ENCODE measurements at regions not wholly inside any gene's neighbourhood (a gene's known extent, or its start where the extent isn't known, plus 50 kb on each side); places are given as distances from the start of the nearest gene placed in this dataset.
"Not testable (repeated sequence)": the region's sequence is repeated elsewhere in the genome, so short reads cannot be mapped to it uniquely, and the experiment has no call there.

- Histone ChIP-seq H3K4me3 (no peak overlapping the region), H3K27me3 (ENCODE audit: low read depth) (no peaks in the 10 kb centered on the region), H3K9me3 (no peaks in the 10 kb centered on the region), H3K36me3 (replicated peaks) (no peaks in the 10 kb centered on the region), H3K4me1 (no peaks in the 10 kb centered on the region)
- in situ Hi-C loops (cut with MboI; ENCODE audit: low sequenced_read_pairs) = no loop called here
- DNase-seq (ENCODE audit: low spot score in 2 of 2) = no peak
These were observed 160.5 kb upstream of the MINDY3 start for GRCh38 chr10:16020836-16021235.

GRCh38 chr10:16026832-16027231 lies 166.5 kb upstream of the MINDY3 start:
- H3K4me1 ChIP-seq; H3K27me3 ChIP-seq (ENCODE audit: low read depth); in situ Hi-C loops (cut with MboI; ENCODE audit: low sequenced_read_pairs); H3K4me3 ChIP-seq; H3K9me3 ChIP-seq; H3K36me3 ChIP-seq (replicated peaks); DNase-seq (ENCODE audit: low spot score in 2 of 2): not testable (repeated sequence)

GRCh38 chr10:16030562-16030961 lies 170.3 kb upstream of the MINDY3 start:
- H3K36me3 ChIP-seq (replicated peaks) = no peaks in the 10 kb centered on the region
- H3K4me3 ChIP-seq = no peak overlapping the region
- no peaks in the 10 kb centered on the region for H3K4me1 ChIP-seq
- no peaks in the 10 kb centered on the region for H3K9me3 ChIP-seq
- no peaks in the 10 kb centered on the region for H3K27me3 ChIP-seq (ENCODE audit: low read depth)
- in situ Hi-C loops (cut with MboI; ENCODE audit: low sequenced_read_pairs) = no loop called here
- DNase-seq (ENCODE audit: low spot score in 2 of 2) = no peak

- H3K9me3 ChIP-seq = no peaks in the 10 kb centered on the region
- H3K27me3 ChIP-seq (ENCODE audit: low read depth) = no peaks in the 10 kb centered on the region
- H3K4me1 ChIP-seq = no peaks in the 10 kb centered on the region
- no peak overlapping the region for H3K4me3 ChIP-seq
- in situ Hi-C loops (cut with MboI; ENCODE audit: low sequenced_read_pairs) = no loop called here
- no peak for DNase-seq (ENCODE audit: low spot score in 2 of 2)
- H3K36me3 ChIP-seq (replicated peaks) = no peaks in the 10 kb centered on the region
These were observed 188.7 kb upstream of the MINDY3 start for GRCh38 chr10:16049050-16049449.

- Histone ChIP-seq H3K4me3 (no peak overlapping the region), H3K9me3 (no peaks in the 10 kb centered on the region), H3K27me3 (ENCODE audit: low read depth) (no peaks in the 10 kb centered on the region), H3K4me1 (no peaks in the 10 kb centered on the region), H3K36me3 (replicated peaks) (no peaks in the 10 kb centered on the region)
- in situ Hi-C loops (cut with MboI; ENCODE audit: low sequenced_read_pairs) = no loop called here
- DNase-seq (ENCODE audit: low spot score in 2 of 2) = no peak
These were observed 189.5 kb upstream of the MINDY3 start for GRCh38 chr10:16049782-16050181.

GRCh38 chr10:16063350-16063749 lies 203.0 kb upstream of the MINDY3 start:
- H3K36me3 ChIP-seq (replicated peaks) = no peaks in the 10 kb centered on the region
- H3K4me3 ChIP-seq = no peak overlapping the region
- no peaks in the 10 kb centered on the region for H3K4me1 ChIP-seq
- no peaks in the 10 kb centered on the region for H3K9me3 ChIP-seq
- no peaks in the 10 kb centered on the region for H3K27me3 ChIP-seq (ENCODE audit: low read depth)
- in situ Hi-C loops (cut with MboI; ENCODE audit: low sequenced_read_pairs) = no loop called here
- no peak for DNase-seq (ENCODE audit: low spot score in 2 of 2)

GRCh38 chr10:16083551-16083950 lies 223.2 kb upstream of the MINDY3 start:
- H3K4me3 ChIP-seq; H3K27me3 ChIP-seq (ENCODE audit: low read depth); H3K4me1 ChIP-seq; in situ Hi-C loops (cut with MboI; ENCODE audit: low sequenced_read_pairs); H3K9me3 ChIP-seq; DNase-seq (ENCODE audit: low spot score in 2 of 2); H3K36me3 ChIP-seq (replicated peaks): not testable (repeated sequence)

GRCh38 chr10:16105082-16105481 lies 244.8 kb upstream of the MINDY3 start:
- in situ Hi-C loops (cut with MboI; ENCODE audit: low sequenced_read_pairs) = loop anchor here (25.0 kb wide), 1 partner anchor 682 kb away; no protein-coding TSS in a partner anchor
- Histone ChIP-seq H3K27me3 (ENCODE audit: low read depth) (no peaks in the 10 kb centered on the region), H3K36me3 (replicated peaks) (no peaks in the 10 kb centered on the region), H3K9me3 (no peaks in the 10 kb centered on the region), H3K4me1 (no peaks in the 10 kb centered on the region), H3K4me3 (no peak overlapping the region)
- DNase-seq (ENCODE audit: low spot score in 2 of 2) = no peak

- Histone ChIP-seq H3K36me3 (replicated peaks) (no peaks in the 10 kb centered on the region), H3K4me3 (no peak overlapping the region), H3K4me1 (no peaks in the 10 kb centered on the region), H3K27me3 (ENCODE audit: low read depth) (no peaks in the 10 kb centered on the region), H3K9me3 (no peaks in the 10 kb centered on the region)
- in situ Hi-C loops (cut with MboI; ENCODE audit: low sequenced_read_pairs) = loop anchor here (25.0 kb wide), 1 partner anchor 671 kb away; no protein-coding TSS in a partner anchor
- peak; percentile 33 to 36 for DNase-seq (ENCODE audit: low spot score in 2 of 2)
These were observed 256.3 kb upstream of the MINDY3 start for GRCh38 chr10:16116404-16117304.

GRCh38 chr10:16117305-16117695 lies 257.0 kb upstream of the MINDY3 start:
- no peak overlapping the region for H3K4me3 ChIP-seq
- no peaks in the 10 kb centered on the region for H3K9me3 ChIP-seq
- in situ Hi-C loops (cut with MboI; ENCODE audit: low sequenced_read_pairs) = loop anchor here (25.0 kb wide), 1 partner anchor 670 kb away; no protein-coding TSS in a partner anchor
- H3K36me3 ChIP-seq (replicated peaks) = no peaks in the 10 kb centered on the region
- DNase-seq (ENCODE audit: low spot score in 2 of 2) = no peak
- no peaks in the 10 kb centered on the region for H3K27me3 ChIP-seq (ENCODE audit: low read depth)
- H3K4me1 ChIP-seq = no peaks in the 10 kb centered on the region

- no peak overlapping the region for H3K4me3 ChIP-seq
- H3K4me1 ChIP-seq = no peaks in the 10 kb centered on the region
- no peaks in the 10 kb centered on the region for H3K9me3 ChIP-seq
- in situ Hi-C loops (cut with MboI; ENCODE audit: low sequenced_read_pairs) = loop anchor here (25.0 kb wide), 1 partner anchor 668 kb away; no protein-coding TSS in a partner anchor
- no peaks in the 10 kb centered on the region for H3K36me3 ChIP-seq (replicated peaks)
- no peaks in the 10 kb centered on the region for H3K27me3 ChIP-seq (ENCODE audit: low read depth)
- no peak for DNase-seq (ENCODE audit: low spot score in 2 of 2)
These were observed 259.1 kb upstream of the MINDY3 start for GRCh38 chr10:16119445-16119844.

GRCh38 chr10:16120563-16120962 lies 260.3 kb upstream of the MINDY3 start:
- H3K36me3 ChIP-seq (replicated peaks) = no peaks in the 10 kb centered on the region
- H3K9me3 ChIP-seq = no peaks in the 10 kb centered on the region
- in situ Hi-C loops (cut with MboI; ENCODE audit: low sequenced_read_pairs) = loop anchor here (25.0 kb wide), 1 partner anchor 667 kb away; no protein-coding TSS in a partner anchor

GRCh38 chr10:16141499-16141898 lies 281.2 kb upstream of the MINDY3 start:
- no peaks in the 10 kb centered on the region for H3K36me3 ChIP-seq (replicated peaks)
- in situ Hi-C loops (cut with MboI; ENCODE audit: low sequenced_read_pairs) = no loop called here
- no peak overlapping the region for H3K4me3 ChIP-seq
- no peaks in the 10 kb centered on the region for H3K4me1 ChIP-seq
- no peaks in the 10 kb centered on the region for H3K27me3 ChIP-seq (ENCODE audit: low read depth)
- DNase-seq (ENCODE audit: low spot score in 2 of 2) = no peak
- H3K9me3 ChIP-seq = no peaks in the 10 kb centered on the region

More at GRCh38 chr10:16120563-16120962, 260.3 kb upstream of the MINDY3 start:
- Histone ChIP-seq H3K27me3 (ENCODE audit: low read depth) (no peaks in the 10 kb centered on the region), H3K4me1 (no peaks in the 10 kb centered on the region), H3K4me3 (no peak overlapping the region)
- no peak for DNase-seq (ENCODE audit: low spot score in 2 of 2)

GRCh38 chr10:16146993-16147392 lies 286.7 kb upstream of the MINDY3 start:
- Histone ChIP-seq H3K4me1 (no peaks in the 10 kb centered on the region), H3K27me3 (ENCODE audit: low read depth) (no peaks in the 10 kb centered on the region), H3K9me3 (no peaks in the 10 kb centered on the region), H3K4me3 (no peak overlapping the region), H3K36me3 (replicated peaks) (no peaks in the 10 kb centered on the region)
- no peak for DNase-seq (ENCODE audit: low spot score in 2 of 2)
- in situ Hi-C loops (cut with MboI; ENCODE audit: low sequenced_read_pairs) = no loop called here
